SK-N-SH (cell line): ENCODE measurements at regions not wholly inside any gene's neighbourhood (a gene's known extent, or its start where the extent isn't known, plus 50 kb on each side); places are given as distances from the start of the nearest gene placed in this dataset.

Source experiments
- ELF1 ChIP-seq: IDR thresholded peaks from 2 replicates; pipeline ENCODE4 v1.4.0; 2012
- JUND ChIP-seq: IDR thresholded peaks from 2 replicates; pipeline ENCODE4 v1.4.0; 2012
- MAX ChIP-seq: IDR thresholded peaks from 2 replicates; pipeline ENCODE4 v1.4.0; 2012; ENCODE audit warnings: low read depth
- MXI1 ChIP-seq: IDR thresholded peaks from 2 replicates; pipeline ENCODE4 v1.6.1; 2012; ENCODE audit warnings: mild to moderate bottlenecking, low read depth, low read length, improper control_type of control experiment
- RAD21 ChIP-seq: IDR thresholded peaks from 2 replicates; pipeline ENCODE4 v1.6.1; 2012; ENCODE audit warnings: mild to moderate bottlenecking, low read length
- RXRA ChIP-seq: IDR thresholded peaks from 2 replicates; pipeline ENCODE4 v1.4.0; 2012; ENCODE audit warnings: low read depth, mild to moderate bottlenecking, borderline replicate concordance
- SMC3 ChIP-seq: IDR thresholded peaks from 2 replicates; pipeline ENCODE4 v1.6.1; 2012; ENCODE audit warnings: low read depth, low read length, improper control_type of control experiment
- TAF1 ChIP-seq: IDR thresholded peaks from 2 replicates; pipeline ENCODE4 v1.6.1; 2012; ENCODE audit warnings: low read depth, mild to moderate bottlenecking, low read length, moderate library complexity, borderline replicate concordance
- TF ChIP-seq, protein P1 (sequence below): fragments of 200-600 bp; sonication (generic); IDR thresholded peaks from 2 replicates; pipeline ENCODE4 v1.6.1; 2017; ENCODE audit warnings: antibody characterized with exemption, mild to moderate bottlenecking, moderate library complexity
- TF ChIP-seq, protein P2 (sequence below): IDR thresholded peaks from 2 replicates; pipeline ENCODE4 v1.6.1; 2012; ENCODE audit warnings: mild to moderate bottlenecking, low read depth, low read length, moderate library complexity
- TF ChIP-seq, protein P3 (sequence below): fragments of 150-350 bp; IDR thresholded peaks from 2 replicates; pipeline ENCODE4 v1.6.1; 2017; ENCODE audit warnings: antibody characterized with exemption, low read length, low read depth, borderline replicate concordance

GRCh38 chr5:155482428-155482827 lies 468.9 kb downstream of the KIF4B start:
- TF ChIP-seq SMC3 (no peak), RXRA (no peak), RAD21 (no peak), ELF1 (no peak), MAX (no peak), TAF1 (no peak), JUND (no peak), MXI1 (no peak)
- TF ChIP-seq, protein P1, sequence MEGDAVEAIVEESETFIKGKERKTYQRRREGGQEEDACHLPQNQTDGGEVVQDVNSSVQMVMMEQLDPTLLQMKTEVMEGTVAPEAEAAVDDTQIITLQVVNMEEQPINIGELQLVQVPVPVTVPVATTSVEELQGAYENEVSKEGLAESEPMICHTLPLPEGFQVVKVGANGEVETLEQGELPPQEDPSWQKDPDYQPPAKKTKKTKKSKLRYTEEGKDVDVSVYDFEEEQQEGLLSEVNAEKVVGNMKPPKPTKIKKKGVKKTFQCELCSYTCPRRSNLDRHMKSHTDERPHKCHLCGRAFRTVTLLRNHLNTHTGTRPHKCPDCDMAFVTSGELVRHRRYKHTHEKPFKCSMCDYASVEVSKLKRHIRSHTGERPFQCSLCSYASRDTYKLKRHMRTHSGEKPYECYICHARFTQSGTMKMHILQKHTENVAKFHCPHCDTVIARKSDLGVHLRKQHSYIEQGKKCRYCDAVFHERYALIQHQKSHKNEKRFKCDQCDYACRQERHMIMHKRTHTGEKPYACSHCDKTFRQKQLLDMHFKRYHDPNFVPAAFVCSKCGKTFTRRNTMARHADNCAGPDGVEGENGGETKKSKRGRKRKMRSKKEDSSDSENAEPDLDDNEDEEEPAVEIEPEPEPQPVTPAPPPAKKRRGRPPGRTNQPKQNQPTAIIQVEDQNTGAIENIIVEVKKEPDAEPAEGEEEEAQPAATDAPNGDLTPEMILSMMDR = no peak
- TF ChIP-seq, protein P2, sequence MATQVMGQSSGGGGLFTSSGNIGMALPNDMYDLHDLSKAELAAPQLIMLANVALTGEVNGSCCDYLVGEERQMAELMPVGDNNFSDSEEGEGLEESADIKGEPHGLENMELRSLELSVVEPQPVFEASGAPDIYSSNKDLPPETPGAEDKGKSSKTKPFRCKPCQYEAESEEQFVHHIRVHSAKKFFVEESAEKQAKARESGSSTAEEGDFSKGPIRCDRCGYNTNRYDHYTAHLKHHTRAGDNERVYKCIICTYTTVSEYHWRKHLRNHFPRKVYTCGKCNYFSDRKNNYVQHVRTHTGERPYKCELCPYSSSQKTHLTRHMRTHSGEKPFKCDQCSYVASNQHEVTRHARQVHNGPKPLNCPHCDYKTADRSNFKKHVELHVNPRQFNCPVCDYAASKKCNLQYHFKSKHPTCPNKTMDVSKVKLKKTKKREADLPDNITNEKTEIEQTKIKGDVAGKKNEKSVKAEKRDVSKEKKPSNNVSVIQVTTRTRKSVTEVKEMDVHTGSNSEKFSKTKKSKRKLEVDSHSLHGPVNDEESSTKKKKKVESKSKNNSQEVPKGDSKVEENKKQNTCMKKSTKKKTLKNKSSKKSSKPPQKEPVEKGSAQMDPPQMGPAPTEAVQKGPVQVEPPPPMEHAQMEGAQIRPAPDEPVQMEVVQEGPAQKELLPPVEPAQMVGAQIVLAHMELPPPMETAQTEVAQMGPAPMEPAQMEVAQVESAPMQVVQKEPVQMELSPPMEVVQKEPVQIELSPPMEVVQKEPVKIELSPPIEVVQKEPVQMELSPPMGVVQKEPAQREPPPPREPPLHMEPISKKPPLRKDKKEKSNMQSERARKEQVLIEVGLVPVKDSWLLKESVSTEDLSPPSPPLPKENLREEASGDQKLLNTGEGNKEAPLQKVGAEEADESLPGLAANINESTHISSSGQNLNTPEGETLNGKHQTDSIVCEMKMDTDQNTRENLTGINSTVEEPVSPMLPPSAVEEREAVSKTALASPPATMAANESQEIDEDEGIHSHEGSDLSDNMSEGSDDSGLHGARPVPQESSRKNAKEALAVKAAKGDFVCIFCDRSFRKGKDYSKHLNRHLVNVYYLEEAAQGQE = no peak
- TF ChIP-seq, protein P3, sequence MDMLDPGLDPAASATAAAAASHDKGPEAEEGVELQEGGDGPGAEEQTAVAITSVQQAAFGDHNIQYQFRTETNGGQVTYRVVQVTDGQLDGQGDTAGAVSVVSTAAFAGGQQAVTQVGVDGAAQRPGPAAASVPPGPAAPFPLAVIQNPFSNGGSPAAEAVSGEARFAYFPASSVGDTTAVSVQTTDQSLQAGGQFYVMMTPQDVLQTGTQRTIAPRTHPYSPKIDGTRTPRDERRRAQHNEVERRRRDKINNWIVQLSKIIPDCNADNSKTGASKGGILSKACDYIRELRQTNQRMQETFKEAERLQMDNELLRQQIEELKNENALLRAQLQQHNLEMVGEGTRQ = no peak
